HG03457 (cell line): ENCODE measurements at regions not wholly inside any gene's neighbourhood (a gene's known extent, or its start where the extent isn't known, plus 50 kb on each side); places are given as distances from the start of the nearest gene placed in this dataset.
"Not testable (repeated sequence)": the region's sequence is repeated elsewhere in the genome, so short reads cannot be mapped to it uniquely, and the experiment has no call there.

Experiments
- ATAC-seq: cut with Tn5 transposase; IDR thresholded peaks from one replicate; pipeline ENCODE4 v1.9.1; 2021; ENCODE audit warnings: moderate number of reproducible peaks; ENCODE audit not compliant: unreplicated experiment

GRCh38 chr12:34219046-34219770 is 196.9 kb downstream of the ALG10 start:
- peak; percentile 35 for ATAC-seq

- not testable (repeated sequence) for ATAC-seq
These were observed 197.8 kb downstream of the ALG10 start for GRCh38 chr12:34220079-34220478.

GRCh38 chr12:34223640-34224039 is 201.3 kb downstream of the ALG10 start:
- no peak for ATAC-seq

- not testable (repeated sequence) for ATAC-seq
These were observed 203.7 kb downstream of the ALG10 start for GRCh38 chr12:34226044-34226443.

- ATAC-seq, result not testable (repeated sequence)
These were observed 205.8 kb downstream of the ALG10 start for GRCh38 chr12:34228046-34228445.

- not testable (repeated sequence) for ATAC-seq
These were observed 206.7 kb downstream of the ALG10 start for GRCh38 chr12:34229033-34229432.

GRCh38 chr12:34233618-34234017 is 211.3 kb downstream of the ALG10 start:
- no peak for ATAC-seq

- ATAC-seq, result no peak
These were observed 213.8 kb downstream of the ALG10 start for GRCh38 chr12:34236073-34236472.

- no peak for ATAC-seq
These were observed 222.3 kb downstream of the ALG10 start for GRCh38 chr12:34244608-34245007.

- ATAC-seq, result no peak
These were observed 227.0 kb downstream of the ALG10 start for GRCh38 chr12:34249271-34249670.

- not testable (repeated sequence) for ATAC-seq
These were observed 229.6 kb downstream of the ALG10 start for GRCh38 chr12:34251879-34252278.

GRCh38 chr12:34253674-34254073 is 231.4 kb downstream of the ALG10 start:
- ATAC-seq, result no peak

GRCh38 chr12:34257093-34257492 is 234.8 kb downstream of the ALG10 start:
- ATAC-seq, result no peak

- not testable (repeated sequence) for ATAC-seq
These were observed 239.8 kb downstream of the ALG10 start for GRCh38 chr12:34262140-34262539.

- no peak for ATAC-seq
These were observed 241.8 kb downstream of the ALG10 start for GRCh38 chr12:34264110-34264509.

- not testable (repeated sequence) for ATAC-seq
These were observed 251.4 kb downstream of the ALG10 start for GRCh38 chr12:34273703-34274102.

- ATAC-seq, result no peak
These were observed 252.8 kb downstream of the ALG10 start for GRCh38 chr12:34275129-34275528.

GRCh38 chr12:34286483-34286882 is 264.2 kb downstream of the ALG10 start:
- no peak for ATAC-seq

GRCh38 chr12:34286934-34287333 is 264.6 kb downstream of the ALG10 start:
- no peak for ATAC-seq

- no peak for ATAC-seq
These were observed 265.1 kb downstream of the ALG10 start for GRCh38 chr12:34287437-34287836.

GRCh38 chr12:34287986-34288962 is 266.0 kb downstream of the ALG10 start:
- ATAC-seq, result no peak

GRCh38 chr12:34288963-34289345 is 266.7 kb downstream of the ALG10 start:
- ATAC-seq, result no peak
